ENCODE measurements at regions not wholly inside any gene's neighbourhood (a gene's known extent, or its start where the extent isn't known, plus 50 kb on each side); places are given as distances from the start of the nearest gene placed in this dataset.
"Not testable (repeated sequence)": the region's sequence is repeated elsewhere in the genome, so short reads cannot be mapped to it uniquely, and the experiment has no call there.

DNA sequence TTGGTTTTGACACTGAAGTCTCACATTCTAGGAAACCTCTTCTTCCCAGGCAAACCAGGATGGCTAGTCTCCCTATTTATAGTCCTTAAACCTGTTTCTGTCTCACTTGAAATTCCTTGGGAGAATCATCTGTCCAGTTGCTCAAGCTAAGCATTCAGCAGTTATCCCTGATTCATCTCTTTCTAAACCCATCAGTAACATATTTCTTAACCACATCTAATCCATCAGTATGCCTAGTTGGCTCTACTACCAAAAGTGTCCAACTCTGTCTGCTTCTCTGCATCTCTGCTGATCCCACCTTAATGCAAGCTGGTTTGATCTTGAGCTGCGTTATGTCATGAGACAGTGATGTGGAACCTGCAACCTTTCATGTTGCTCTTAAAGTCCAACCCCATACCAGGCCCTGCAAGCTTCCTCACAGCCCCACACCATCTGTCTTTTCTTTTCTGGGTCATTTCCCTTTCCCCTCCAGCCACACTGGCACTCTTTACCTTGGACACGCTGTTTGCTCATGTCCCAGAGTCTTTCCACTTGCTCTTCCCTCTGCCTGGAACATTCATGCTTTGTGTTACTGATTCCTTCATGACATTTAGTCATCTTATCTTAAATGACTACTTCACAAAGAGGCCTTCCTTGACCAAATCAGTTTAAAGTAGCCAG, 380.8 kb upstream of the RGS6 start:
- DNase-seq = no peak

GRCh38 chr14:71552809-71553208, 379.4 kb upstream of the RGS6 start:
- DNase-seq = no peak

- no peak for DNase-seq
Observed at GRCh38 chr14:71553779-71554178, 378.4 kb upstream of the RGS6 start.

DNA sequence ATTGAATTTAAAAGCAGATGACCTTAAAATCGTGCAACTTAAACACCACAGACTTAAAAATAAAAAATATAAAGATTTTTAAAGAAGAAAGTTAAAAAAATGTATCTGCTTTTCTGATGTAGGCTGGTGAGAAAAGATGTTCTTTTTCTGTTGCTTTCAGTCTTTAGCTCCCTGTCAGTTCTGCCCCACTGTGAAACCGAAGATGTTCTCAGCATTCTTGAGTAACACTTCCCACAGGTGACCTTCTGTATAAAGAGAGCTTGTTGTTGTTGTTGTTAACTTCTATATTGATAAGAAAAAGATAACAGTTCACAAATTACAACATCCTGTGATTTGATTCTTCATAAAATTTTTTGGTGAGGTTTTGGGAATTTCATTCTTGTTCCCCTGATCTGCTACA, 377.9 kb upstream of the RGS6 start:
- DNase-seq = no peak

- DNase-seq = no peak
Observed at GRCh38 chr14:71554959-71555612, 377.1 kb upstream of the RGS6 start.

GRCh38 chr14:71555654-71556559, 376.3 kb upstream of the RGS6 start:
- no peak for DNase-seq

GRCh38 chr14:71556730-71557129, 375.5 kb upstream of the RGS6 start:
- DNase-seq = no peak

GRCh38 chr14:71557351-71557750, 374.9 kb upstream of the RGS6 start:
- DNase-seq = no peak

DNA sequence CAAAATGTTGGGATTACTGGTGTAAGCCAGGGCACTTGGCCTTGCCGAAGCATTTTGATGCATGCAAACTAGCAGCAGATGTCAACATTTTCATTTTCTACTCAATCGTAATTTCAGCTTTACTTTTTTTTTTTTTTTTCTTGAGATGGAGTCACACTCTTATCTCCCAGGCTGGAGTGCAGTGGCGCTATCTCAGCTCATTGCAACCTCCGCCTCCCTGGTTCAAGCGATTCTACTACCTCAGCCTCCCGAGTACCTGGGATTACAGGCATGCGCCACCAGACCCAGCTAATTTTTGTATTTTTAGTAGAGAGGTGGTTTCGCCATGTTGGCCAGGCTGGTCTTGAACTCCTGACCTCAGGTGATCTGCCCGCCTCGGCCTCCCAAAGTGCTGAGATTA, 373.3 kb upstream of the RGS6 start:
- DNase-seq = not testable (repeated sequence)

- no peak for DNase-seq
Observed at GRCh38 chr14:71560751-71561150, 371.5 kb upstream of the RGS6 start.

DNA sequence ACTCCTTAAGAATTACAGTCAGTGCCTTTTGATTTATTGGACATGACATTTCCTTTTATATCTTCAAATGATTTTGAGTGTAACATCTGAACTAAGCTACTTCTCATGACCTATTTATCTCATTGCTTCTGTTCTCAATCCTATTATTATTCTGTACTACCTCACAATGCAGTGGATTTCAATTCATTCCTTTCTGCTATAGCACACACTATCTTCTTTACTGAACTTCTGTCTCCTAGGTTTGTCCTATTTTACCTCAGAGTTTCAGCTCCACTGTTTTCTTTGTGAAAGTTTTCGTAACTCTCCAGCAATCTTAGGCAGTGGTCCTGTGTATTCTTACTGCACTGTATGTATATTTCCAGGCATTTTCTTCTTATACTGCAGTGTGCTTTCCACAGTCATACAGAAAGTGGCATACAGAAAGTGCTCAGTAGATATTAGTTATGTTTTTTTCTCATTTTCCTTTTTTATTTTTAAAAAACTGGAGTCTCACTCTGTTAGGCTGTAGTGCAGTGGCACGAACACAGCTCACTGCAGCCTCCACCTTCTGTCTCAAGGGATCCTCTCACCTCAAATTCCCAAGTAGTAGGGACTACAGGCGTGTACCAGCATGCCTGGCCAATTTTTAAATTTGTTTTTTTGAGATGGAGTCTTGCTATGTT, 368.6 kb upstream of the RGS6 start:
- no peak for DNase-seq

GRCh38 chr14:71566276-71566675, 366.0 kb upstream of the RGS6 start:
- no peak for DNase-seq

- not testable (repeated sequence) for DNase-seq
Observed at GRCh38 chr14:71567499-71568133, 364.6 kb upstream of the RGS6 start.

DNA sequence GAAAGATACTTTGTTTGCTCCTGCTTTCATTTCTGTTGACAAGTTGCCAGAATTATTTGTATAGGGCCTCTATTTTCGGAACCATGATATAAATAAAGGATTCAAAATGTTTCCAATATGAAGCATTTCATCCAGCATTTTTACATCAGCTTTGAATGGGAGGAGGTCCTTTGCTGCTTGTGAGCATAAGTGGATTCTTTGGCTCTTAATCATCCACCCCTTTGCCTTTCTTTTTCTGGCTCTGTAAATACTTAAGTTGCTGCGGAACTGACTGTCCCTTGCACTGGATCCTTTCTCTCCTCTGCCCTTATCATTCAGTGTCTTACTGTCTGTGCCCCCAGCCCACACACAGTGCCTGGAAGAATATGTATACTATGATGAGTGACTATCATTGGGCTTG, 357.3 kb upstream of the RGS6 start:
- no peak for DNase-seq

DNA sequence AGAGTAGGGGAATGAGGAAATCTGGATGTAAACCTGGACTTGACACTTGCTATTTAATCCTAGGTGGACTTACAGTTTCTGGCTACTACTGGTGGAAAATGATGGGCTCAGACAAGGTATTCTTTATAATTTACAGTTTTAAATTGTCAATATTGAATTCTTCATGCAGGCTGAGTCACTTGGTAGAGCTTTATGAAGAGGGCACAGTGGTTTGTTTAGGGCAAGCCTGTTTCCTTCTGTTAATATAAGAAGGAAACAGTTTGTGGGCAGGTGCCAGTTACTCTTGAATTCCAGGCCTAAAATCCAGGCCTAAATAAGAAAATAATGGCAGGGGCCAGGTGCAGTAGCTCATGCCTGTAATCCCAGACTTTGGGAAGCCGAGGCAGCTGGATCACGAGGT, 355.8 kb upstream of the RGS6 start:
- DNase-seq = no peak

- DNase-seq = no peak
Observed at GRCh38 chr14:71579331-71579730, 352.9 kb upstream of the RGS6 start.

DNA sequence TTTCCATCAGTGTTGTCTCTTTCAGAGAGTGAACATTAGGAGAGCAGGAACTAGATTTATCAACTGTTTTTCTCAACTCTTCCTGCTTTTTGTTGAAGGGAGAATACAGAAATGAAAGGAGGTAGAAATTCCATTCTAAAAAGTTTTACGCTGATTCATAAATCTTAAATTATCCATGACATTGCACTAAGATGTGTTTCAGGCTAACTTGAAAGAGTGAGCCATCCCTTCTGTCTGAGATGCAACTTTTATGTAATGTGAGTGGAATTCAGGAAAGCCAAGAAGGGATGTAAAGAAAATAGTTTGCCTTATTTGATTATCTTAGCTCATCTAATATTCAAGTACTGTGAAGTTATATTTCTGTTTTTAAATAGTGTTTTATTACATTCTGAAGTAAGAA, 349.5 kb upstream of the RGS6 start:
- DNase-seq = no peak

DNA sequence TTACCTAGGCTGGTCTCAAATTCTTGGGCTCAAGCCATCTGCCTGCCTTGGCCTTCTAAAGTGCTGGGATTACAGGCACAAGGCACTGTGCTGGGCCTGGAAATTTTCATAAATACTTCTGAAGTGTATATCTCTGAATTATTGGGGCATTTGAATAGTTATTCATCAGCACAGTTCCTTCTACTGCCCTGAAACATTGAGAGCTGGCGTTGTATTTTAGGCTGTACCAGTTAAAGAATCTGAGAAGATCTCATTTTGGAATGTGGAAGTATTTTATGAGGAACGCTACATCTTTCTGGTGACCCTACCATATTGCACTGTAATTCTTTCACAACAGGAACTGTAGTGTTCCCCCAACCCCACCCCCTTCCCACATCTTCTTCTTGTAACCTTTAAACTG, 349.0 kb upstream of the RGS6 start:
- no peak for DNase-seq

- no peak for DNase-seq
Observed at GRCh38 chr14:71583705-71584104, 348.5 kb upstream of the RGS6 start.

DNA sequence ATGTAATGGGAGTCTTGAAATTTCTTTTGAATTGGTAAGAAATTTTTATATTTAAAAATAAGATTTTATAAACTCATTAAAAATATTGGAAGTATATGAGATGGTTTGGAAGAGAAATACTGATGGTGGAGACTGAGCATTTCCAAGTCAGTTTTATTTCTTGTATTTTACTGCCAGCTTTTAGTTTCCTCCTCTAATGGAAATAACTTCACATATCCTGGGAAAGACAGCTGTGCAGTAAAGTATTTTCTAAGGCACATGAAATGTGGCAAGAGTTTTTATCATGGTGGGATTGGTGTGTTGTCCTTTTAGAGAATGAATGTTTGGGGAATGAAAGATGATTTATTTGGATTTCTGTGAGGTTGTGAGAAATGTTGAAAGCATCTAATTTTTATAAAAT, 346.9 kb upstream of the RGS6 start:
- no peak for DNase-seq

- DNase-seq = peak; percentile 12
Observed at GRCh38 chr14:71586131-71586897, 345.9 kb upstream of the RGS6 start.

GRCh38 chr14:71588028-71588427, 344.2 kb upstream of the RGS6 start:
- DNase-seq = no peak
